GM13976 (cell line): ENCODE measurements at regions not wholly inside any gene's neighbourhood (a gene's known extent, or its start where the extent isn't known, plus 50 kb on each side); places are given as distances from the start of the nearest gene placed in this dataset.
"Not testable (repeated sequence)": the region's sequence is repeated elsewhere in the genome, so short reads cannot be mapped to it uniquely, and the experiment has no call there.

ENCODE experiments used
- DNase-seq: peaks from one replicate; pipeline ENCODE4 v3.0.0; 2012; ENCODE audit warnings: low spot score
- in situ Hi-C: fragments of 300-500 bp; cut with MboI; formaldehyde crosslinking; loops from one replicate; pipeline ENCODE4 v1.12.0; 2022; ENCODE audit warnings: low sequenced_read_pairs, mixed read lengths, inconsistent platforms; ENCODE audit not compliant: unreplicated experiment
- TF ChIP-seq, protein P1 (sequence below): IDR thresholded peaks from 2 replicates; pipeline ENCODE4 v1.5.1; 2012; ENCODE audit warnings: borderline replicate concordance, mild to moderate bottlenecking; ENCODE audit not compliant: insufficient read depth; ENCODE audit errors: extremely low read depth, missing control alignments, control extremely low read depth

DNA sequence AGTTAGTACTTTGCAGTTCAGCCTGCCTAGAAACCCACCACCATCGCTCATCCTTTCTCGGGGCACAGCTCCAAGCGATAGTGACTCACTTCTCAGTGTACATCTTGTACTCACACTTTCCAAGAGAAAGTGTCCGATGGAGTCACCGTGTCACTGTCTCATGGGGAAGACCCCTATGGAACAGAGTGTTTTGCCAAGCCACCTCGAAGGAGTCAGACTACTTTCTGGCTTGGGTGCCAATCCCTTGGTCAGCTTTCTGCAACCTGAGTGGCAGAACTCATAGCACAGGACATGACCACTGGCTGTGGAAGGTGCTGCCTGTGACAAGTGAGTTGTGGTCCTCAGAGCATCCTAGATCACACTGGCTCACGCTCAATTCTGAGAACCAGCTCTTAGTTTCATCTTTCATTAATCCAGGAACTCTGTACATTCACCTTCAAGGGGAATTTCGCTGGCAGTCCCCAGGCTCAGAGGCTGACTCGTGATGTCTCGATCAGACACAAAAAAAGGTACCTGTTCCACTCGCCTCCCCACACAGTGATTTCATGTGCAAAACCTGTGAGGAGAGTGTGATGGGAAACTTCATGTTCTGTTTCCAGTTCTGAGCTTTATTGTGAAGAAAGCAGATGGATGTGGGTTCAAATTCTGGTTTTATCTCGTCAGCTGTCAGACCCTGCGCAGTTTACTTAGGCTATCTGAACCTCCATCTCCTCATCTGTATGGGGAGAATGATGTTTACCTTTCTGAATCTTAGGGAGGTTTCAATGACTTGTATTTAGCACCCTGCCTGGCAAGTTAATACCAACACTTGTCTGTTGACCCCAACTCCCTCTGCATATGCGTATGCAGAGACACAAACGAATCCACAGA is 127.3 kb upstream of the CCND2 start:
- DNase-seq: peak; percentile 51
- in situ Hi-C loops: no loop called here
- TF ChIP-seq, protein P1, sequence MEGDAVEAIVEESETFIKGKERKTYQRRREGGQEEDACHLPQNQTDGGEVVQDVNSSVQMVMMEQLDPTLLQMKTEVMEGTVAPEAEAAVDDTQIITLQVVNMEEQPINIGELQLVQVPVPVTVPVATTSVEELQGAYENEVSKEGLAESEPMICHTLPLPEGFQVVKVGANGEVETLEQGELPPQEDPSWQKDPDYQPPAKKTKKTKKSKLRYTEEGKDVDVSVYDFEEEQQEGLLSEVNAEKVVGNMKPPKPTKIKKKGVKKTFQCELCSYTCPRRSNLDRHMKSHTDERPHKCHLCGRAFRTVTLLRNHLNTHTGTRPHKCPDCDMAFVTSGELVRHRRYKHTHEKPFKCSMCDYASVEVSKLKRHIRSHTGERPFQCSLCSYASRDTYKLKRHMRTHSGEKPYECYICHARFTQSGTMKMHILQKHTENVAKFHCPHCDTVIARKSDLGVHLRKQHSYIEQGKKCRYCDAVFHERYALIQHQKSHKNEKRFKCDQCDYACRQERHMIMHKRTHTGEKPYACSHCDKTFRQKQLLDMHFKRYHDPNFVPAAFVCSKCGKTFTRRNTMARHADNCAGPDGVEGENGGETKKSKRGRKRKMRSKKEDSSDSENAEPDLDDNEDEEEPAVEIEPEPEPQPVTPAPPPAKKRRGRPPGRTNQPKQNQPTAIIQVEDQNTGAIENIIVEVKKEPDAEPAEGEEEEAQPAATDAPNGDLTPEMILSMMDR: no peak

DNA sequence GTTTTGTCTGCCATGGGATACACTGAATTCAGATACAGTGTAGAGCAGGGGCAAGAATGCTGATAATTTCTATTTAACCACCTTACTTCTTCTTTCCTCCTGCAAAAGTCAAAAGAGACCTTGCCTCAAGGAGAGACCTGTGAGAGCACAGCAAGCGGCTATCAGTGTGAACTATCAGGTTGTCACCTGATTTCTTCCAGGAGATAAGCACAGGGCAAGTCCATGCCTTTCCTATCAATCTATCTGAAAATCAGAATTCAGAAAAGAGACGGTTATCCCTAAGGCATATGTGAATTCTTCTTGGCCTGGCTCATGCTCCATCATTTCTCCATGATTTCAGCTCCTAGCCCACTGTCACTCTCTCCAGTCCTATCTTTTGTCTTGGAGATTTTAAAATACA is 128.9 kb upstream of the CCND2 start:
- in situ Hi-C loops: no loop called here
- DNase-seq: no peak
- TF ChIP-seq, protein P1: no peak

DNA sequence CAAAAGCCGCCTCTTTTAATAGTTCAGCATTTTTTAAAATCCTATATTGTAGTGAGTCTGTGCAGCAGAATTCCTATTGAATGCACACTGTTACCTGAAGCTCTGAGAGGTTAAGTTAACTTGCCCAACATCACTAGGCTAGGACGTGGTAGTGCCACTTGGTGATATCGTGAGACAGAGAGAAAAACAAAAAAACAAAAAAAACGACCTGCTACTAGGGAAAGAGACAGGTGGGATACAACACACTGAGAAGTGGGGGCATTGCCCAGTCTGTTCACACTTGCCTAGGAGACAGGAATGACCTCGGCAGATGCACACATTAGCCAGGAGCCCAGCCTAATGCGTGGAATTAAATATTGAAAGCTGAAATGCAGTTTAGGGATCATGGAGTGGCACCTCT is 129.7 kb upstream of the CCND2 start:
- in situ Hi-C loops: no loop called here
- no peak for DNase-seq
- TF ChIP-seq, protein P1: no peak

DNA sequence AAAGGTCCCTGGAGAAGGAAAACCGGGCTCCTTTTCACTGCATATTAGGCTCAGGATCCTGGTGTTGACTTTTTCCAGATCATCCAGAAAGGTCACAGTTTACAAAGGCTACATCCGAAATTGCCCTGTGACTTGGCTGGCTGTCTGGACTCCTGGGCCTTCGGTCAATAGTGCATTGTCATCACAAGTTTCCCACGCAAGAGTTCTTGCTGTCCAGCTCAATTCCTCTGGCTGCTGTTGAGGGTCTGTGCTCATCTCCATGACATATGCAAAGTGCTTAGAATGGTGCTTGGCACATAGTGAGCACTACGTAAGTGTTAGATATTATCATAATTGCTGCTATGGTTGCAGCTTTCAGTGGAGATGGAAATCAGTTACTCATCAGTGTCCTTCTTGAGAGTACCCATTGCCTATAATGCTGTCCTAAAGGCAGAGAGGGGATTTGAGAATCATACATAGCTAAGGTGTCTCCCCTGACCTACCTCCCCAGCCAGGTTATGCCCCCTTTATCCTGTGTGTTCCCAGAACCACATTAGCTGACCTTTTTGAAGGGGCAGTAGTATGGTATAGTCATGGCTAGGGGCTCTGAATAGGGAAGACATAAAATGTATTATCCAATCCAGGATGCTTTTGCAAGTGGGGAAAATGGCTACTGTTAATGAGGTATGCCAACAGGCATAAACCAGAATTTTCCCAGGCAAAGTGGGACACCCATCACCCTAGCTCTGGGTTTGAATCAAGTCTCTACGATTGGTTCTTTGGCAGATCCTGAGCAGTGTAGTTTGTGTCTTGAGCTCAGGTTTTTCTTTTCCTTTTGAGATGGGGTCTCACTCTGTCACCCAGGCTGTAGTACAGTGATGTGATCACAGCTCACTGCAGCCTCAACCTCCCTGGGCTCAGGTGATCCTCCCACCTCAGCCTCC is 132.0 kb upstream of the CCND2 start:
- in situ Hi-C loops: no loop called here
- TF ChIP-seq, protein P1: no peak
- no peak for DNase-seq

DNA sequence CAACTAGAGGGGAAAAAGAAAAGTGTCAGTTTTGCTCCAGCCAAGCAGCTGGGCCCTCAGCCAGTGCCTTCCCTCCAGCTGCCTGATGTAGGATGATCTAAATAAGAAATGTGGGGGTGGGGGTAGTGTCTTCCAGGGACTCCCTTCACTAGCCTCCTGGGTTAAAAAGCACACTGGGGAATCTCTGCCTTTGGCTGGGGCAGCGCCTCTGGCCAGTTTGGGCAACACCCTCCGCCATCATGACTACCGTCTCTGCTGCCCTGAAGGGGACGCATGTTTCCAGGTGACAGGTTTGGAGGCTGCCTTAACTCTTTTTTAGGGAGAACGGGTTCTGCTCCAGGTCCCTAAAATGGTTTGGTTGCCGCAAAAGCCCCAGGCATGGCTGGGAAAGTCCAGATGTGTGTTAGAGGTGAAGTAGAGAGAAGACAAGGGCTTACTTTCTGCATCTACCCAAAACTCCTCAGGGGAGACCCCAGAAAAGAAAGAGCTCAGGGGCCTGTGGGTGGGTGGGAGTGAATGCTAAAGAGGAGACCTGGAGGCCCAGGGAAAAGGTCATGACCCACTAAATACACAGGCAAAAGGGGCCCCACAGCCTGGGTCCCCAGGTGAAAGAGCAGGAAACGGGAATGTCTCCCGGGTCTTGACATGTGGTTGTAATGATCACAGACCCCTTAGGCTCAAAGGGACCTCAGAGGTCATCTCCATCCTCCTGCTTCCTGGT is 132.8 kb upstream of the CCND2 start:
- no peak for DNase-seq
- TF ChIP-seq, protein P1: no peak
- in situ Hi-C loops: no loop called here

DNA sequence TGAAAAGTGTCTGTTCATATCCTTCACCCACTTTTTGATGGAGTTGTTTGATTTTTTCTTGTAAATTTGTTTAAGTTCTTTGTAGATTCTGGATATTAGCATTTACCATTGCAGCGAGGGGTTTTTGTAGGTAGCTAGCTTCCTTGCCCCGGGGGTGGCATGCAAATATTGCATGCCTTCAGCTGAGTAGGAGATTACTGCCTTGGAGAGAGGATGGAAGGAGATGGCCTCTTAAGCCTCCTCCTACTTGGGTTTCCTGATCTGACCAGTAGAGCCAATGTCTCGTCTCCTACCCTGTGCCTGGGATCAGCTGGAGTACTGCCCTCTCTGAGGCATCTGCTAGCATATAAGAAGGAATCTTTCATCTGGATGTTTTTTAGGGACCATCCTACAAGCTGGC is 134.4 kb upstream of the CCND2 start:
- no peak for DNase-seq
- in situ Hi-C loops: no loop called here
- TF ChIP-seq, protein P1: no peak

DNA sequence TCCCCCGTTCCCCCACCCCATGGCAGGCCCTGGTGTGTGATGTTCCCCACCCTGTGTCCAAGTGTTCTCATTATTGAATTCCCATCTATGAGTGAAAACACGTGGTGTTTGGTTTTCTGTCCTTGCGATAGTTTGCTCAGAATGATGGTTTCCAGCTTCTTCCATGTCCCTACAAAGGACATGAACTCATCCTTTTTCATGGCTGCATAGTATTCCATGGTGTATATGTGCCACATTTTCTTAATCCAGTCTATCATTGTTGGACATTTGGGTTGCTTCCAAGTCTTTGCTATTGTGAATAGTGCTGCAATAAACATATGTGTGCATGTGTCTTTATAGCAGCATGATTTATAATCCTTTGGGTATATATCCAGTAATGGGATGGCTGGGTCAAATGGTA is 135.0 kb upstream of the CCND2 start:
- in situ Hi-C loops, DNase-seq: not testable (repeated sequence)
